ENCODE measurements at regions not wholly inside any gene's neighbourhood (a gene's known extent, or its start where the extent isn't known, plus 50 kb on each side); places are given as distances from the start of the nearest gene placed in this dataset.
"Not testable (repeated sequence)": the region's sequence is repeated elsewhere in the genome, so short reads cannot be mapped to it uniquely, and the experiment has no call there.

DNA sequence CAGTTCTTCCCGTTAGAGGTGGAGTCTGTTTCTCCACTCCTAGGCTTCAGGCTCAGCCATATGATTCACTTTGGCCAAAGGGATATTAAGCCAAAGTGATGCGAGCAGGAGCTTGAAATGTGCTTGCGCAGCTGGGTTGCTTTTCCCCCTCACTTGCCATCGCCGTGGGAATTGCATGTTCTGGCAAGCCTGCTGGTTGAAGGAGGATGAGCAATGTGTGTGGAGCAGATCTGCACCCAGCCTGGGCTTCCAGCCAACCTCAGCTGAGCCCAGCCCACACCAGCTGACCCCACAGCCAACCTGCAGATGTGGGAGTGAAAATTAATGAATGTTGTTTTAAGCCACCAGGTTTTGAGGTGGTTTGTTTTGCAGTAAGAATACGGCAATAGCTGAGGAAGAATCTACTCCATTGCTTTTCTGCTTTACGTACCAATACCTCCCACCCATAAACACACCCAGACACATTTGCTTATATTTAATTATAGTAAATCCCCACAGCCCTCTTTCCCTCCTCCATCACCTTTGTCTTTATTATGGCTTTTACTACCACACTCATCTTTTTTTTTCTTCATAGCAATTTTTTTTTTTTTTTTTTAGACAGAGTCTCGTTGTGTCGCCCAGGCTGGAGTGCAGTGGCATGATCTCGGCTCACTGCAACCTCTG lies 132.8 kb upstream of the FUNDC1 start:
- DNase-seq (ENCODE audit: low spot score), result peak; percentile 11

DNA sequence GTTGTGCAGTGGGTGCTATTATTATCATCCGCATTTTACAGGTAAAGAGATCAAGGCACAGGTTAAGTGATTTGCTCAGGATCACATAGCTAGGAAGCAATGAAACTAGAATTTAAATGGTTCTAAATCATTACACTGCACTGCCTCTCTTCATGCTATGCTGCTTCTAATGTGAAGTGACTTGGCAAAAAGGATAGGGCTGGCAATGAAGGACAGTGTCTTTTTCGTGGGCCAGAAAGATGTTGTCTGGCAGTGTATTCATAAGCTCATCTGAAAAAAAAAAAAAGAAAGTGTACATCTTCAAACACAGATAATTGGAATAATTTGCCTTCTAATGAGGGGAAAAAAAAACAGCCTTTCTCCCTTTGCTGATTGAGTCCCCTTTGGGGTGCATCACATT lies 132.2 kb upstream of the FUNDC1 start:
- DNase-seq (ENCODE audit: low spot score), result no peak

DNA sequence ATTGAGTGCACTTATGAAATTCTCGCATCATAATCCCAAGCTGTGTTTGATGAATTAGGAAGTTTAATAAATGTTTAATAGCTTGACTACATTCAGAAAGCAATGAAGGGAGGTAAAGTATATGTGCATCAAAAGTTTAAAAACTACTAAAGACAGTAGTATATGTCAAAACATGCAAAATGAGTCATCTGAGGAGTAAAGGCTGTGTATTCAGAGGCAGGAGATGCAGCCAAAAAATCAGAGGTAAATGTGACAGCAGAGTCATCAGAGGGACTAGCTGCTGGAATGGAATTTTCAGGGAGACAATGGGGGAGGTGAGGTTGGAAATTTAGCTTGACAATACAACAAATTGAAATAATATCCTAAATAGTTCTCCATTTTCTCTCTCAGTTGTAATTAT lies 127.0 kb upstream of the FUNDC1 start:
- no peak for DNase-seq (ENCODE audit: low spot score)

DNA sequence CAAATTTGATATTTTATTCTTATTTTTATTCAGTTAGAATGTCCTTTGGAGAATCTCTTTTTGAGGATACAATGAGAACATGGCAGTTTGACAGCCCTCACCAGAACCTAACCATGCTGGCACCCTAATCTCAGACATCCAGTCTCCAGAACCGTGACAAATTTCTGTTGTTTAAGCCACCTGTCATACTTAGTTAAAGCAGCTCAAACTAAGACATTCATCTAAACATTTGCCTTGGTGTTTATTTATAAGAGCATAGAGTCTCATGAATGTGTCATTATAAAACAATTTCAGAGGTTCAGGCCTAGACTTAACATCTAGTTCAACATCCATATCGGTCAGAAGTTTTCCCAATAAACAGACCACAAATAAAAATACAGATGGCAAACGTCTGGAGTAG lies 125.1 kb upstream of the FUNDC1 start:
- DNase-seq (ENCODE audit: low spot score), result no peak

DNA sequence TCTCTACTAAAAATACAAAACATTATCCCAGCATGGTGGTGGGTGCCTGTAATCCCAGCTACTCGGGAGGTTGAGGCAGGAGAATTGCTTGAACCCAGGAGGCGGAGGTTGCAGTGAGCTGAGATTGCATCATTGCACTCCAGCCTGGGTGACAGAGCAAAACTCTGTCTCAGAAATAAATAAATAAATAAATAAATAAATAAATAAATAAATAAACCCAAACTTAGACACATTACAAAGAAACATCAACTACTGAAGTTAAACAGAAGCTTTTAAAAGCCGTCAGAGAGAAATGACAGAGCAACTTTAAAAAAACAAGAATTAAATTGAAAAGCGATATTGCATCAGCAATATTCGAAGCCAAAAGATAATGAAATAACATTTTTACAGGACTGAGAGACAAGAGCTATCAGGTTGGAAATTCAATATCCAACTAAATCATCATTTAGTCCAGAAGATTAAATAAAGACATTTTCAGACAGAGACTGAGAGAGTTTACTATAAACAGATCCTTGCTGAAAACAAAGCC lies 115.1 kb upstream of the FUNDC1 start:
- DNase-seq (ENCODE audit: low spot score), result not testable (repeated sequence)

DNA sequence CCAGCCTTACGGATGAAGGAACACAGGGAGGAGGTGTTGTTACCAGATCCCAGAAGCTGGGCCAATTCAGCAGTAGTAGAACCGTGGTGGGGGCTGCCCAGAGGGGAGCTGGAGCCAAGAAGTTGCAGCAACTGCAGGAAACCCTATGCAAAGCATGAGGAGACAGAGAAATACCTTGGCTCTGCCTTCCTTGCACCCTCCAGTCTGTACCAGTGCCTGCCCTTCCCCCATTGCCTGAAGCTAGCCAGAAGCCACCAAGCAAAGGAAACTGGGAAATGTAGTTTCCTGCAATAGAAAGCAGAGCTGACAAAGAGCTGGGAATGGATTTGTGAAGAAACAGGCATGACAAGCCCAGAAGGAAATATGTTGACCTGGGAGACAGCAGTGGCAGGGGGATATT lies 108.7 kb upstream of the FUNDC1 start:
- peak; percentile 3 for DNase-seq (ENCODE audit: low spot score)

DNA sequence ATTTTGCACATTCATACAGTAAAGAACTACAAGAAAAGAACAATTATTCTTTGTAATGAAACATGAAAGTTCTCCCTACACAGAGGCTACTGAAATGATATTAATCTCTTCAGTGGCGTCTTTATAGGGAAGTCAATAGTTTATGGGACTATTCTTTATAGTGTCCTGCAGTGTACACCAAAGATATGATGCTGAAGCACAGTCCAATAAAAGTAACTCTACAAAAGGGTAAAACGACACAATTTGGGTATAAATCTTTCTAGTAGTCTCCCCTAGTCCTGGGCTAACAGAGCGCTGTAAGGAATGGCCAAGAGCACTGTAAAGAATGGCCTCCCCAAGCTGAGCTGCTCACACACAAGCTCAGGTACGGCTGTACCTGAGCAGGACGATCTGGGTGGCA lies 101.1 kb upstream of the FUNDC1 start:
- no peak for DNase-seq (ENCODE audit: low spot score)

DNA sequence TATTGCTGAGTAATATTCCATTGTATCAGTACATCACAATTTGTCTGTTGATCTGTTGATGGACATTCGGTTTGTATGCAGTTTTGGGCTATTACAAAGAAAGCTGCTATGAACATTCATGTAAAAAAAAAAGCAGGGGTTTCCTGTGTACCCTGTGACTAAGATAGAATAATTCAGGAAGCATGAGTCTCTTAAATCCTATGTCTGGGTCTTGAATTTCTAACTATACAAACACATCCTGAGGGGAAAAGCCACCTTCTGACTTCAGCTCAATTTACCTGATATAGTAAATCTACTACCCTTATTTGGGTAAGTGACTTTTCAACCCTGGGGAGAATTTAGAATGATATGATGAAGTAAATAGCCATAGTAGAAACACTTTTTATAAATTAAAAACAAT lies 94.6 kb upstream of the FUNDC1 start:
- DNase-seq (ENCODE audit: low spot score), result no peak

DNA sequence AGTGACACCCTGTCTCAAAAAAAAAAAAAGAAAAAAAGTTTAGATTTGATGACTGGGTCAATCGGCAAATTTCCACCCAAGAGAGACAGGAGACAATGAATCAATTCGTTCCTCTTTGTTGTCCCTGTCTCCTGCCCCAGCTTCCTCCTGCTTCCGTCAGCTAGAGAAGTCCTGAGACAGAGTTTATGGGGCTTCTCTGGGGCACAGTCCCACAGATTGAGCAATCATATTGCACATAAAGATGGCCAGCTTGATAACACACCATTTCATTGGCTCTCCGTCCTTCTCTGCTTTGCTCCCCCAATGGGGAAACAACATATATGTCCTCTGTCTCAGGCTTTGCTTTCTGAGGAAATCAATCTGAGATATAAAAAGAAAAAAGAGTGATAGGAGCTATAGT lies 78.4 kb upstream of the FUNDC1 start:
- no peak for DNase-seq (ENCODE audit: low spot score)

DNA sequence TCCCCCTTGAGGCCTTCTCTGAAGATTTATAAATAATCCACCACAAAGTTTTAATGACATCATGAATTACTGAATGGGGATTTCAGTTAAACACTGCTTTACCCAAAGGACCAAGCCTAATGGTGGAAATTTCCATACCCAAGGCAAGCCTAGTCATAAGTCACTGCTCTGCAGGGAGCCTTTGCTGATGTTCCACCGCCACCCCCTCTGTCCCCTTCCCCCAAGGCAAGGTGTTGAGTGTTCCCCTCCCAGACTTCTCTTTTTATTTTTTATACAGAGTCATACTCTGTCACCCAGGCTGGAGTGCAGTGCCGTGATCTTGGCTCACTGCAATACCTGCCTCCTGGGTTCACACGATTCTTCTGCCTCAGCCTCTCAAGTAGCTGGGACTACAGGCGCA lies 76.4 kb upstream of the FUNDC1 start:
- DNase-seq (ENCODE audit: low spot score), result no peak

DNA sequence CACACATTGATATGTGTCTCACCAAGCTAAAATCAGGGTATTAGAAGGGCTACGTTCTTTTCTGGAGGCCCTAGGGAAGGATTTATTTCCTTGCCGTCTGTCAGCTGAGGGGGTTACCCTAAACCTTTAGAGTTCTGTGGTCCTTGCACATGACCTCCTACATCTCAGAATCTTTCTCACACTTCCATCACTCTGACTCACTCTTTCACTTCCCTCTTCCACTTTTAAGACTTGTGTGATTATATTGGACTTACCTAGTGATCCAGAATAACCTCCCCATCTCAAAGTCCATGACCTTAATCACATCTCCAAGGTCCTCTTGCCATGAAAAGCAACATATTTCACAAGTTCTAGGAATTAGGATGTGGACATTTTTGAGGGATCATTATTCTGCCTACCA lies 53.6 kb upstream of the FUNDC1 start:
- DNase-seq (ENCODE audit: low spot score), result no peak
